Thyroid gland (tissue), 4 donors: ENCODE measurements at regions not wholly inside any gene's neighbourhood (a gene's known extent, or its start where the extent isn't known, plus 50 kb on each side); places are given as distances from the start of the nearest gene placed in this dataset.

Source experiments
- DNase-seq, 2 donors: peaks; one replicate each; pipeline ENCODE4 v3.0.0-alpha.2; 2019
- H3K27ac ChIP-seq, 3 donors: fragments of 200-600 bp; sonication (generic); 1 replicate in 2 of 3; 2 replicates in 1 of 3; pipeline ENCODE4 v1.5.1; 2016 to 2019; ENCODE audit warnings: mild to moderate bottlenecking in 1 of 3, moderate library complexity in 1 of 3
- H3K27me3 ChIP-seq: fragments of 200-600 bp; sonication (generic); one replicate; pipeline ENCODE4 v1.5.1; 2019
- H3K36me3 ChIP-seq, 2 donors: fragments of 200-600 bp; sonication (generic); one replicate each; pipeline ENCODE4 v1.5.1; 2016 to 2019
- H3K4me1 ChIP-seq, 2 donors: fragments of 200-600 bp; sonication (generic); one replicate each; pipeline ENCODE4 v1.5.1; 2017 to 2019
- H3K4me3 ChIP-seq, 3 donors: fragments of 200-600 bp; sonication (generic); replicated peaks in 1 of 3; 1 replicate in 2 of 3; 2 replicates in 1 of 3; pipeline ENCODE4 v1.5.1; 2016; ENCODE audit warnings: mild to moderate bottlenecking in 1 of 3
- H3K9me3 ChIP-seq: fragments of 200-600 bp; sonication (generic); one replicate; pipeline ENCODE4 v1.5.1; 2017
- CTCF ChIP-seq, 6 experiments: fragments of 200-600 bp in 3 of 6; fragments of 450-650 bp in 3 of 6; sonication (generic) in 3 of 6; IDR thresholded peaks; one replicate each; pipeline ENCODE4 v1.5.1; 2016 to 2019; ENCODE audit warnings: antibody characterized with exemption in 6 of 6, mild to moderate bottlenecking in 2 of 6, inconsistent platforms in 1 of 6, moderate library complexity in 1 of 6
- POLR2A ChIP-seq, 2 donors: fragments of 450-650 bp; IDR thresholded peaks; one replicate each; pipeline ENCODE4 v1.6.1; 2017; ENCODE audit warnings: antibody characterized with exemption in 2 of 2, mild to moderate bottlenecking in 2 of 2, moderate library complexity in 1 of 2
- WGBS, 2 donors: methylation state at CpG; one replicate each; pipeline ENCODE4 v1.1.5; 2017; 5-methylcytosine and 5-hydroxymethylcytosine counted together
- intact Hi-C: fragments of 100-400 bp; cut with DNase I; formaldehyde crosslinking; loops from one replicate; pipeline ENCODE4 v1.15.1; 2023

- intact Hi-C loops = no loop called here
- TF ChIP-seq POLR2A (IDR thresholded peaks at IDR 0.05) (no peak), CTCF (IDR thresholded peaks at IDR 0.05) (no peak)
- no peak for DNase-seq
- no peak overlapping the region for H3K4me3 ChIP-seq
- H3K4me1 ChIP-seq = no peaks in the 10 kb centered on the region
- no peaks in the 10 kb centered on the region for H3K27me3 ChIP-seq
- H3K27ac ChIP-seq = no peak overlapping the region
- no peaks in the 10 kb centered on the region for H3K36me3 ChIP-seq
- 88 to 89% methylated on average over 3 of the region's 3 CpGs for WGBS, 2 donors
- no peaks in the 10 kb centered on the region for H3K9me3 ChIP-seq
Measured at GRCh38 chr15:87667643-87668042, 588.9 kb downstream of the NTRK3 start.

GRCh38 chr15:87662575-87662974, 594.0 kb downstream of the NTRK3 start:
- 88 to 90% methylated on average over 6 of the region's 6 CpGs for WGBS, 2 donors
- no peak overlapping the region for H3K4me3 ChIP-seq
- intact Hi-C loops = no loop called here
- no peaks in the 10 kb centered on the region for H3K27me3 ChIP-seq
- H3K36me3 ChIP-seq = no peaks in the 10 kb centered on the region
- H3K27ac ChIP-seq = no peak overlapping the region
- no peak for DNase-seq
- TF ChIP-seq CTCF (IDR thresholded peaks at IDR 0.05) (no peak), POLR2A (IDR thresholded peaks at IDR 0.05) (no peak)
- H3K4me1 ChIP-seq = no peaks in the 10 kb centered on the region
- no peaks in the 10 kb centered on the region for H3K9me3 ChIP-seq

- TF ChIP-seq CTCF (IDR thresholded peaks at IDR 0.05) (no peak), POLR2A (IDR thresholded peaks at IDR 0.05) (no peak)
- Histone ChIP-seq H3K4me1 (no peaks in the 10 kb centered on the region), H3K27ac (no peak overlapping the region), H3K4me3 (no peak overlapping the region), H3K9me3 (no peaks in the 10 kb centered on the region), H3K36me3 (no peaks in the 10 kb centered on the region), H3K27me3 (no peaks in the 10 kb centered on the region)
- WGBS, 2 donors = 75 to 77% methylated on average over 3 of the region's 3 CpGs
- DNase-seq = no peak
- intact Hi-C loops = no loop called here
Measured at GRCh38 chr15:87661454-87662355, 594.8 kb downstream of the NTRK3 start.

- H3K9me3 ChIP-seq = no peaks in the 10 kb centered on the region
- H3K4me1 ChIP-seq = no peaks in the 10 kb centered on the region
- no peak overlapping the region for H3K27ac ChIP-seq
- intact Hi-C loops = no loop called here
- no peak overlapping the region for H3K4me3 ChIP-seq
- TF ChIP-seq CTCF (IDR thresholded peaks at IDR 0.05) (no peak), POLR2A (IDR thresholded peaks at IDR 0.05) (no peak)
- no peaks in the 10 kb centered on the region for H3K27me3 ChIP-seq
- H3K36me3 ChIP-seq = no peaks in the 10 kb centered on the region
- 65 to 82% methylated on average over 2 of the region's 2 CpGs for WGBS, 2 donors
- no peak for DNase-seq
Measured at GRCh38 chr15:87660251-87661129, 596.0 kb downstream of the NTRK3 start.

GRCh38 chr15:87656372-87656771, 600.2 kb downstream of the NTRK3 start:
- Histone ChIP-seq H3K9me3 (no peaks in the 10 kb centered on the region), H3K4me3 (no peak overlapping the region), H3K27ac (no peak overlapping the region), H3K4me1 (no peaks in the 10 kb centered on the region), H3K27me3 (no peaks in the 10 kb centered on the region), H3K36me3 (no peaks in the 10 kb centered on the region)
- WGBS, 2 donors = 94% methylated on average over 1 of the region's 1 CpG
- no peak for DNase-seq
- TF ChIP-seq CTCF (IDR thresholded peaks at IDR 0.05) = no peak
- no peak for TF ChIP-seq POLR2A (IDR thresholded peaks at IDR 0.05)
- intact Hi-C loops = no loop called here
